ENCODE measurements at regions not wholly inside any gene's neighbourhood (a gene's known extent, or its start where the extent isn't known, plus 50 kb on each side); places are given as distances from the start of the nearest gene placed in this dataset.

DNA sequence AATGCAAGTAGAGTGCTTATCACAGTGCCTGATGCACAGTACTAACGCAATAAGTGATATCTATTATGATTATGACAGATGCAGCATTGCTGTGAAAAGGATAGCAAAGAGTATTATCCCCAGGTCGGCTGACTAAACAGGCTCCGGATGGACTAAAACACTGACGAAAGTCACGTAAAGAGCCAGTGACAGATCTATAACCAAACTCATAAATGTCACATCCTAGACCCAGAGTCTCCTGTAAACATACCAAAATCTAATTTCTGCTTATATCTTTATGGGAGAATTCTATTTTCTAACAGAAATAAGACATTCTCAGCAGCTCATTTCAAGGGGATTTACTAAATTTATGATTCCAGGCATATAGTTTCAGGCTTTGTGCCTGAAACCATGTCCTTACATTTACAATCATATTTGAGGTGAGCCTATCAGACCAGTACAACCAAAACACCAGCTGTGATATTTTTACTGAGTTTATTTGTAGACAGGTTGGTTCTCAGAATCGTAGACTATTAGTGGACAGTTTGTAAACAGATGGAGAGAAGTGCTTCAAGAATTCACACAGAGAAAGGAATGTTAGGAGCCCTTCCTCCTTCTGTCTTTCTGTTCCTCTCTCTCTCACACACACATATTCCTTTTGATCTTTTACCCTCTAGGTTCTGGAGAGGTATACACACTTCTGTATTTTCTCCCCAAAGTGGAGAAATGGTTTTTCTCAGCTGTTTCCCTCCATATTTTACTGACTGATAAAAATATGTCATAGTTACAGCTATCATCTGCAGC is 52.4 kb upstream of the WDR26 start:
- H3K4me2 ChIP-seq (ENCODE audit: low read length), result no peak overlapping the region
- H3K4me3 ChIP-seq (ENCODE audit: low read depth, low read length, poor library complexity, severe bottlenecking), result no peak overlapping the region
- H3K9me2 ChIP-seq (ENCODE audit: insufficient read depth, low read length), result no peaks in the 10 kb centered on the region
- DNase-seq (ENCODE audit: low spot score), result no peak
- TF ChIP-seq EZH2phosphoT487 (IDR thresholded peaks at IDR 0.05; ENCODE audit: borderline replicate concordance, low read depth, low read length), result no peak
- TF ChIP-seq CTCF (conservative IDR thresholded peaks at IDR 0.05; ENCODE audit: low read length), result no peak
- intact Hi-C loops (cut with micrococcal nuclease; ENCODE audit: unreplicated experiment), result no loop called here
- no peaks in the 10 kb centered on the region for H3K4me1 ChIP-seq (ENCODE audit: insufficient read depth, low read length, poor library complexity, severe bottlenecking)
- H3K27ac ChIP-seq (ENCODE audit: low read depth, low read length, poor library complexity, severe bottlenecking), result no peak overlapping the region
- ChIA-PET POLR2A (interaction anchor here (0.5 to 1.0 kb wide), 2 partner anchors 18 to 45 kb away, joined by 3 read pairs; no protein-coding TSS in a partner anchor), CTCF (ENCODE audit: unreplicated experiment) (no interaction called here)
- H3K36me3 ChIP-seq (ENCODE audit: insufficient read depth, low read length), result no peaks in the 10 kb centered on the region
- no peak overlapping the region for H2AFZ ChIP-seq (ENCODE audit: low read length)
- no peaks in the 10 kb centered on the region for H3K79me2 ChIP-seq (ENCODE audit: insufficient read depth, low read depth, low read length)
- BruUV-seq (replicated peaks), result no TSS peak
- no peaks in the 10 kb centered on the region for H3K9me3 ChIP-seq (ENCODE audit: low read length)
- H4K20me1 ChIP-seq (ENCODE audit: insufficient read depth, low read length), result no peaks in the 10 kb centered on the region

GRCh38 chr1:224488806-224489499 is 54.4 kb upstream of the WDR26 start:
- BruUV-seq (replicated peaks), result no TSS peak
- TF ChIP-seq EZH2phosphoT487 (IDR thresholded peaks at IDR 0.05; ENCODE audit: borderline replicate concordance, low read depth, low read length) (no peak), CTCF (conservative IDR thresholded peaks at IDR 0.05; ENCODE audit: low read length) (no peak)

More at GRCh38 chr1:224488806-224489499, 54.4 kb upstream of the WDR26 start:
- Histone ChIP-seq H3K4me3 (ENCODE audit: low read depth, low read length, poor library complexity, severe bottlenecking) (no peak overlapping the region), H3K36me3 (ENCODE audit: insufficient read depth, low read length) (no peaks in the 10 kb centered on the region), H3K9me3 (ENCODE audit: low read length) (no peaks in the 10 kb centered on the region), H4K20me1 (ENCODE audit: insufficient read depth, low read length) (no peaks in the 10 kb centered on the region), H3K79me2 (ENCODE audit: insufficient read depth, low read depth, low read length) (no peaks in the 10 kb centered on the region), H3K4me2 (ENCODE audit: low read length) (no peak overlapping the region), H3K4me1 (ENCODE audit: insufficient read depth, low read length, poor library complexity, severe bottlenecking) (no peaks in the 10 kb centered on the region), H2AFZ (ENCODE audit: low read length) (no peak overlapping the region), H3K9me2 (ENCODE audit: insufficient read depth, low read length) (no peaks in the 10 kb centered on the region), H3K27ac (ENCODE audit: low read depth, low read length, poor library complexity, severe bottlenecking) (no peak overlapping the region)
- ChIA-PET CTCF (ENCODE audit: unreplicated experiment) (no interaction called here), POLR2A (interaction anchor here (0.6 to 1.3 kb wide), 4 partner anchors 9 to 670 kb away, joined by 3 to 4 read pairs (median 3); no protein-coding TSS in a partner anchor)
- intact Hi-C loops (cut with micrococcal nuclease; ENCODE audit: unreplicated experiment), result no loop called here
- DNase-seq (ENCODE audit: low spot score), result no peak
